SK-N-SH (cell line): ENCODE measurements at regions not wholly inside any gene's neighbourhood (a gene's known extent, or its start where the extent isn't known, plus 50 kb on each side); places are given as distances from the start of the nearest gene placed in this dataset.

Experiments
- CTCF ChIP-seq: fragments of 200-600 bp; sonication (generic); IDR thresholded peaks from 2 replicates; pipeline ENCODE4 v1.6.1; 2017; ENCODE audit warnings: antibody characterized with exemption, mild to moderate bottlenecking, moderate library complexity
- EP300 ChIP-seq, 2 experiments: IDR thresholded peaks; 2 replicates each; pipeline versions ENCODE4 v1.4.0 to v1.6.1; 2012; ENCODE audit warnings: borderline replicate concordance in 1 of 2, low read depth in 1 of 2, low read length in 1 of 2
- FOXM1 ChIP-seq: IDR thresholded peaks from 2 replicates; pipeline ENCODE4 v1.4.0; 2012; ENCODE audit warnings: low read depth, mild to moderate bottlenecking
- JUND ChIP-seq: IDR thresholded peaks from 2 replicates; pipeline ENCODE4 v1.4.0; 2012
- MAX ChIP-seq: IDR thresholded peaks from 2 replicates; pipeline ENCODE4 v1.4.0; 2012; ENCODE audit warnings: low read depth
- MEF2A ChIP-seq: IDR thresholded peaks from 2 replicates; pipeline ENCODE4 v1.4.0; 2012; ENCODE audit warnings: low read depth, borderline replicate concordance
- NRF1 ChIP-seq: IDR thresholded peaks from 2 replicates; pipeline ENCODE4 v1.6.1; 2012; ENCODE audit warnings: low read depth, mild to moderate bottlenecking, low read length
- POLR2AphosphoS5 ChIP-seq: IDR thresholded peaks from 2 replicates; pipeline ENCODE4 v1.6.1; 2012; ENCODE audit warnings: low read depth, low read length
- RAD21 ChIP-seq: IDR thresholded peaks from 2 replicates; pipeline ENCODE4 v1.6.1; 2012; ENCODE audit warnings: mild to moderate bottlenecking, low read length

- TF ChIP-seq CTCF = no peak
- no peak for TF ChIP-seq RAD21
- no peak for TF ChIP-seq EP300 (IDR thresholded peaks at IDR 0.05; ENCODE audit: borderline replicate concordance in 1 of 2, low read depth in 1 of 2, low read length in 1 of 2)
- TF ChIP-seq MAX = no peak
- TF ChIP-seq NRF1 = no peak
- no peak for TF ChIP-seq POLR2AphosphoS5
- TF ChIP-seq JUND = no peak
- no peak for TF ChIP-seq FOXM1
- TF ChIP-seq MEF2A = no peak
Observed at GRCh38 chr4:136725286-136726081, 806.8 kb downstream of the PCDH18 start.
